Ecto neural progenitor cell (in vitro differentiated cells): ENCODE measurements at regions not wholly inside any gene's neighbourhood (a gene's known extent, or its start where the extent isn't known, plus 50 kb on each side); places are given as distances from the start of the nearest gene placed in this dataset.
A peak's percentile ranks its signal among the peaks of the same experiment; 100 is the strongest.

ENCODE experiments used
- DNase-seq: peaks from one replicate; pipeline ENCODE4 v3.0.0-alpha.2; 2018; ENCODE audit warnings: low spot score

- peak; percentile 69 for DNase-seq
Observed at GRCh38 chr10:46229144-46229563, 57.6 kb upstream of the ANTXRL start.

GRCh38 chr10:46230615-46231014, 56.2 kb upstream of the ANTXRL start:
- DNase-seq = no peak

- DNase-seq = no peak
Observed at GRCh38 chr10:46231087-46231486, 55.7 kb upstream of the ANTXRL start.

- no peak for DNase-seq
Observed at GRCh38 chr10:46232084-46232483, 54.7 kb upstream of the ANTXRL start.

- DNase-seq = no peak
Observed at GRCh38 chr10:46232666-46233065, 54.1 kb upstream of the ANTXRL start.

GRCh38 chr10:46233181-46233580, 53.6 kb upstream of the ANTXRL start:
- DNase-seq = peak; percentile 23

- peak; percentile 32 for DNase-seq
Observed at GRCh38 chr10:46234026-46234425, 52.8 kb upstream of the ANTXRL start.

GRCh38 chr10:46234431-46235060, 52.3 kb upstream of the ANTXRL start:
- DNase-seq = peak; percentile 32

GRCh38 chr10:46235705-46236545, 50.9 kb upstream of the ANTXRL start:
- DNase-seq = peak; percentile 23

- peak; percentile 18 for DNase-seq
Observed at GRCh38 chr10:46236546-46236887, 50.3 kb upstream of the ANTXRL start.

- DNase-seq = peak; percentile 27
Observed at GRCh38 chr10:46236941-46237681, 49.7 kb upstream of the ANTXRL start.
